HCT116 (cell line): ENCODE measurements at regions not wholly inside any gene's neighbourhood (a gene's known extent, or its start where the extent isn't known, plus 50 kb on each side); places are given as distances from the start of the nearest gene placed in this dataset.

Experiments
- ATAC-seq: fragments of 200-7000 bp; cut with Tn5 transposase; 2 replicates; pipeline ENCODE4 v1.9.1; 2020; ENCODE audit warnings: mild to moderate bottlenecking, moderate library complexity
- BruUV-seq: library from RNA; stranded (reverse); fragments of 400-500 nt; replicated peaks from 2 replicates; lab custom pipeline; 2021; lab: Mats Ljungman, UMichigan
- CTCF ChIA-PET: fragments of 300-600 bp; sonication (Branson Sonifier 250); formaldehyde crosslinking; loops from one replicate; lab custom pipeline; 2021; ENCODE audit warnings: antibody characterized with exemption; lab: Charles Lee
- POLR2A ChIA-PET: fragments of 300-600, 350-600 bp; sonication (Branson Sonifier 250); formaldehyde crosslinking; loops from one replicate; lab custom pipeline; 2021; ENCODE audit warnings: antibody characterized with exemption; lab: Charles Lee
- RAD21 ChIA-PET, 2 experiments: fragments of 300-600 bp; sonication (Branson Sonifier 250); formaldehyde crosslinking; loops; one replicate each; lab custom pipeline; 2023; ENCODE audit warnings: low total read pairs in 2 of 2; ENCODE audit not compliant: uncharacterized antibody in 2 of 2, unreplicated experiment in 2 of 2, low non-redundant PET in 1 of 2; lab: Charles Lee
- DNase-seq: peaks from one replicate; pipeline ENCODE4 v3.0.0-alpha.2; 2010; ENCODE audit warnings: low read depth, low spot score
- H2AFZ ChIP-seq: fragments of 200-600 bp; shearing (Covaris generic), sonication (generic); 2 replicates; pipeline ENCODE4 v1.6.1; 2017; ENCODE audit warnings: low read depth, mixed run types, mixed read lengths, antibody characterized with exemption, low read length; ENCODE audit not compliant: poor library complexity, severe bottlenecking
- H3K27ac ChIP-seq: 2 replicates; pipeline ENCODE4 v1.5.1; 2012; ENCODE audit warnings: low read depth, low read length
- H3K27me3 ChIP-seq: fragments of 200-600 bp; sonication (generic); 2 replicates; pipeline ENCODE4 v1.6.1; 2016; ENCODE audit warnings: mixed run types, low read length, mixed read lengths; ENCODE audit not compliant: insufficient read depth
- H3K36me3 ChIP-seq, 2 experiments: fragments of 200-500 bp in 1 of 2; fragments of 200-600 bp in 1 of 2; sonication (Bioruptor generic) in 1 of 2; sonication (generic) in 1 of 2; 2 replicates each; pipeline versions ENCODE4 v1.5.1 to v1.6.1; 2014 to 2016; ENCODE audit warnings: low read length in 2 of 2, inconsistent platforms in 1 of 2, mixed read lengths in 1 of 2, mixed run types in 1 of 2; ENCODE audit not compliant: insufficient read depth in 2 of 2, control insufficient read depth in 1 of 2
- H3K4me1 ChIP-seq, 2 experiments: fragments of 200-600 bp in 1 of 2; sonication (generic) in 1 of 2; 2 replicates each; pipeline versions ENCODE4 v1.5.1 to v1.6.1; 2012 to 2017; ENCODE audit warnings: low read length in 2 of 2, inconsistent platforms in 1 of 2, mild to moderate bottlenecking in 1 of 2, mixed read lengths in 1 of 2, mixed run types in 1 of 2, moderate library complexity in 1 of 2; ENCODE audit not compliant: insufficient read depth in 2 of 2, control insufficient read depth in 1 of 2
- H3K4me2 ChIP-seq: fragments of 200-600 bp; sonication (generic); 2 replicates; pipeline ENCODE4 v1.6.1; 2017; ENCODE audit warnings: mixed run types, low read length, mixed read lengths
- H3K4me3 ChIP-seq, 2 experiments: fragments of 200-600 bp in 1 of 2; sonication (generic) in 1 of 2; replicated peaks in 1 of 2; 2 replicates each; pipeline ENCODE4 v1.5.1; 2011 to 2016; ENCODE audit warnings: low read length in 2 of 2, control low read depth in 1 of 2, low read depth in 1 of 2, mild to moderate bottlenecking in 1 of 2, mixed read lengths in 1 of 2, mixed run types in 1 of 2
- H3K79me2 ChIP-seq: fragments of 200-600 bp; sonication (generic); 2 replicates; pipeline ENCODE4 v1.6.1; 2017; ENCODE audit warnings: mild to moderate bottlenecking, mixed run types, low read length, moderate library complexity, mixed read lengths; ENCODE audit not compliant: insufficient read depth
- H3K9ac ChIP-seq: fragments of 200-600 bp; sonication (generic); 2 replicates; pipeline ENCODE4 v1.6.1; 2016; ENCODE audit warnings: low read length, mixed read lengths
- H3K9me2 ChIP-seq: fragments of 200-600 bp; sonication (generic), shearing (Covaris generic); 2 replicates; pipeline ENCODE4 v1.6.1; 2017; ENCODE audit warnings: mixed run types, mild to moderate bottlenecking, moderate library complexity; ENCODE audit not compliant: insufficient read depth
- H3K9me3 ChIP-seq, 2 experiments: fragments of 200-500 bp in 1 of 2; fragments of 200-600 bp in 1 of 2; sonication (Bioruptor generic) in 1 of 2; sonication (generic) in 1 of 2; 2 replicates each; pipeline ENCODE4 v1.6.1; 2014 to 2017; ENCODE audit warnings: low read length in 2 of 2, mixed read lengths in 2 of 2, inconsistent platforms in 1 of 2, low read depth in 1 of 2, mild to moderate bottlenecking in 1 of 2, mixed run types in 1 of 2, moderate library complexity in 1 of 2; ENCODE audit not compliant: control insufficient read depth in 1 of 2, insufficient read depth in 1 of 2
- H4K20me1 ChIP-seq: fragments of 200-600 bp; sonication (generic), shearing (Covaris generic); 2 replicates; pipeline ENCODE4 v1.6.1; 2017; ENCODE audit warnings: mixed run types, mild to moderate bottlenecking, moderate library complexity; ENCODE audit not compliant: insufficient read depth
- CBX3 ChIP-seq: IDR thresholded peaks from 2 replicates; pipeline ENCODE4 v1.6.1; 2012; ENCODE audit warnings: low read depth
- CTCF ChIP-seq, 3 experiments: fragments of 200-600 bp in 1 of 3; sonication (generic) in 1 of 3; IDR thresholded peaks in 2 of 3; conservative IDR thresholded peaks in 1 of 3; 2 replicates each; pipeline ENCODE4 v1.5.1; 2012 to 2017; ENCODE audit warnings: low read depth in 2 of 3, low read length in 2 of 3, antibody characterized with exemption in 1 of 3, borderline replicate concordance in 1 of 3, control low read depth in 1 of 3, mild to moderate bottlenecking in 1 of 3, mixed read lengths in 1 of 3, mixed run types in 1 of 3, moderate library complexity in 1 of 3; ENCODE audit not compliant: insufficient read depth in 1 of 3
- ELF1 ChIP-seq: IDR thresholded peaks from 2 replicates; pipeline ENCODE4 v1.6.1; 2012; ENCODE audit warnings: low read depth, borderline replicate concordance
- EZH2phosphoT487 ChIP-seq: fragments of 200-600 bp; IDR thresholded peaks from 2 replicates; pipeline ENCODE4 v1.6.1; 2018; ENCODE audit warnings: antibody characterized with exemption, borderline replicate concordance
- POLR2A ChIP-seq: IDR thresholded peaks from 2 replicates; pipeline ENCODE4 v1.7.0; 2011; ENCODE audit warnings: borderline replicate concordance; ENCODE audit not compliant: insufficient read depth, insufficient read length; ENCODE audit errors: extremely low read depth
- ZBTB33 ChIP-seq: IDR thresholded peaks from 2 replicates; pipeline ENCODE4 v1.6.1; 2011; ENCODE audit warnings: mild to moderate bottlenecking, low read length, moderate library complexity; ENCODE audit not compliant: insufficient replicate concordance; ENCODE audit errors: extremely low read depth
- ZFX ChIP-seq: fragments of 450-650 bp; IDR thresholded peaks from 2 replicates; pipeline ENCODE4 v1.6.1; 2017
- ZNF274 ChIP-seq: fragments of 200-500 bp; sonication (Bioruptor generic); IDR thresholded peaks from 2 replicates; pipeline ENCODE4 v1.6.1; 2014; ENCODE audit warnings: mild to moderate bottlenecking, low read depth, low read length, inconsistent platforms
- intact Hi-C: fragments of 100-400 bp; cut with micrococcal nuclease; formaldehyde crosslinking; loops from 2 replicates; pipeline ENCODE4 v1.10.0; 2022
- TF ChIP-seq, protein P1 (sequence below): IDR thresholded peaks from 2 replicates; pipeline ENCODE4 v1.6.1; 2012; ENCODE audit warnings: low read depth
- TF ChIP-seq, protein P2 (sequence below): IDR thresholded peaks from 2 replicates; pipeline ENCODE4 v1.6.1; 2012

DNA sequence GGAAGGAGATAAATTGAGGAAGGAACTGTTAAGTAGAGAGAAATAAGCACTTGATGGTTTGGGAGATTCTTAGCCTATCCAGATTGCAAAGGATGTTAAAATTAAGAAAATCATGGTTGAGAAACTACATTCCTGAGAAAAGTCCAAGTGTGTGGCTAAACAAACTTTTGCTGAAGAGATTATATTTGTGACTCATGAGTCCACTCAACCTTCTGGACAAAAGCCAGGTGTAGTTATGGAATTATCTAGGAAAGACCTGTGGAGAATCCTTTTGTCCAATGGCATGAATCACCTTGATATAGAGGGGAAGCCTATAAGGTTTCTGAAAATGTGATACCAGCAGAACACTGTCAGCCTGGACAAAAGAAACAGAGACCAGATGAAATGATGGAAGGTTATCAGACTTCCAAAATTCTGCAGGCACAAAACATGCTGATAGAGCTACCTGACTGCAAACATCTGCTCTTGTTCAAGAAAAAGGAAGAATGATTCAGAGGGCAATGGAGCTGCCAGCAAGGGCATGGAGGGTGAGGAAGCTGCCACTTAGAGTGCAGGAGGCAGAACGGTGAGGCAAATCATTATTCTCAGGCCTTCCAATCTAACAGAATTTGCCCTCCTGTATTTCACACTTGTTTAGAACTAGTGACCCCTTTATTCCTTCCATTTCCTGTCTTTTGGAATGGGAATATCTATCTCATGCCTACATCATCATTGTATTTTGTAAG is 300.6 kb upstream of the PRMT6 start:
- Histone ChIP-seq H3K27me3 (no peaks in the 10 kb centered on the region), H3K27ac (no peak overlapping the region), H3K4me1 (no peaks in the 10 kb centered on the region; a peak in 1 of 4 replicates), H3K4me2 (no peak overlapping the region), H4K20me1 (no peaks in the 10 kb centered on the region), H3K9ac (no peak overlapping the region), H3K9me2 (no peaks in the 10 kb centered on the region), H3K4me3 (no peak overlapping the region), H3K36me3 (no peaks in the 10 kb centered on the region), H2AFZ (no peak overlapping the region), H3K9me3 (peaks cover 22 to 55% of the 10 kb centered on the region in 2 experiments; a peak in 2 of 4 replicates), H3K79me2 (no peaks in the 10 kb centered on the region)
- ATAC-seq, result no peak
- no peak for DNase-seq
- CTCF ChIA-PET, result no interaction called here
- POLR2A ChIA-PET, result no interaction called here
- RAD21 ChIA-PET, result no interaction called here
- TF ChIP-seq ZNF274, result no peak
- TF ChIP-seq, protein P1, sequence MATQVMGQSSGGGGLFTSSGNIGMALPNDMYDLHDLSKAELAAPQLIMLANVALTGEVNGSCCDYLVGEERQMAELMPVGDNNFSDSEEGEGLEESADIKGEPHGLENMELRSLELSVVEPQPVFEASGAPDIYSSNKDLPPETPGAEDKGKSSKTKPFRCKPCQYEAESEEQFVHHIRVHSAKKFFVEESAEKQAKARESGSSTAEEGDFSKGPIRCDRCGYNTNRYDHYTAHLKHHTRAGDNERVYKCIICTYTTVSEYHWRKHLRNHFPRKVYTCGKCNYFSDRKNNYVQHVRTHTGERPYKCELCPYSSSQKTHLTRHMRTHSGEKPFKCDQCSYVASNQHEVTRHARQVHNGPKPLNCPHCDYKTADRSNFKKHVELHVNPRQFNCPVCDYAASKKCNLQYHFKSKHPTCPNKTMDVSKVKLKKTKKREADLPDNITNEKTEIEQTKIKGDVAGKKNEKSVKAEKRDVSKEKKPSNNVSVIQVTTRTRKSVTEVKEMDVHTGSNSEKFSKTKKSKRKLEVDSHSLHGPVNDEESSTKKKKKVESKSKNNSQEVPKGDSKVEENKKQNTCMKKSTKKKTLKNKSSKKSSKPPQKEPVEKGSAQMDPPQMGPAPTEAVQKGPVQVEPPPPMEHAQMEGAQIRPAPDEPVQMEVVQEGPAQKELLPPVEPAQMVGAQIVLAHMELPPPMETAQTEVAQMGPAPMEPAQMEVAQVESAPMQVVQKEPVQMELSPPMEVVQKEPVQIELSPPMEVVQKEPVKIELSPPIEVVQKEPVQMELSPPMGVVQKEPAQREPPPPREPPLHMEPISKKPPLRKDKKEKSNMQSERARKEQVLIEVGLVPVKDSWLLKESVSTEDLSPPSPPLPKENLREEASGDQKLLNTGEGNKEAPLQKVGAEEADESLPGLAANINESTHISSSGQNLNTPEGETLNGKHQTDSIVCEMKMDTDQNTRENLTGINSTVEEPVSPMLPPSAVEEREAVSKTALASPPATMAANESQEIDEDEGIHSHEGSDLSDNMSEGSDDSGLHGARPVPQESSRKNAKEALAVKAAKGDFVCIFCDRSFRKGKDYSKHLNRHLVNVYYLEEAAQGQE, result no peak
- no peak for TF ChIP-seq POLR2A
- no peak for TF ChIP-seq ELF1
- TF ChIP-seq CTCF (IDR thresholded peaks at IDR 0.05 in 2 of 3, conservative IDR thresholded peaks at IDR 0.05 in 1 of 3; ENCODE audit: borderline replicate concordance in 1 of 3, insufficient read depth in 1 of 3, low read depth in 2 of 3, low read length in 2 of 3), result no peak
- no peak for TF ChIP-seq ZFX
- TF ChIP-seq ZBTB33, result no peak
- TF ChIP-seq EZH2phosphoT487, result no peak
- no peak for TF ChIP-seq CBX3
- TF ChIP-seq, protein P2, sequence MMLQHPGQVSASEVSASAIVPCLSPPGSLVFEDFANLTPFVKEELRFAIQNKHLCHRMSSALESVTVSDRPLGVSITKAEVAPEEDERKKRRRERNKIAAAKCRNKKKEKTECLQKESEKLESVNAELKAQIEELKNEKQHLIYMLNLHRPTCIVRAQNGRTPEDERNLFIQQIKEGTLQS, result no peak
- intact Hi-C loops, result no loop called here
- BruUV-seq, result no TSS peak
